HEK293T (cell line): ENCODE measurements at regions not wholly inside any gene's neighbourhood (a gene's known extent, or its start where the extent isn't known, plus 50 kb on each side); places are given as distances from the start of the nearest gene placed in this dataset.

ENCODE experiments used
- CTCF ChIA-PET: fragments of 350-600 bp; formaldehyde crosslinking; extraction: SDS; loops from one replicate; lab custom pipeline; 2021; ENCODE audit warnings: antibody characterized with exemption, inconsistent platforms; lab: Yijun Ruan, JAX
- POLR2A ChIA-PET: fragments of 350-600 bp; formaldehyde crosslinking; extraction: SDS; loops from one replicate; lab custom pipeline; 2020; ENCODE audit warnings: antibody characterized with exemption, inconsistent platforms; lab: Yijun Ruan, JAX
- DNase-seq: peaks from one replicate; pipeline ENCODE4 v3.0.0; 2012; ENCODE audit warnings: mixed read lengths; ENCODE audit errors: extremely low spot score
- ARNT ChIP-seq: fragments of 450-650 bp; IDR thresholded peaks from 2 replicates; pipeline ENCODE4 v1.6.1; 2017; ENCODE audit warnings: mild to moderate bottlenecking
- BHLHE40 ChIP-seq: fragments of 450-650 bp; IDR thresholded peaks from 2 replicates; pipeline ENCODE4 v1.6.1; 2016; ENCODE audit warnings: mild to moderate bottlenecking, moderate library complexity, borderline replicate concordance
- CTBP1 ChIP-seq: fragments of 450-650 bp; IDR thresholded peaks from 2 replicates; pipeline ENCODE4 v1.6.1; 2016; ENCODE audit warnings: borderline replicate concordance
- ELF4 ChIP-seq: fragments of 450-650 bp; IDR thresholded peaks from 2 replicates; pipeline ENCODE4 v1.6.1; 2017; ENCODE audit warnings: antibody characterized with exemption
- FOXA1 ChIP-seq: fragments of 450-650 bp; IDR thresholded peaks from 2 replicates; pipeline ENCODE4 v1.6.1; 2016; ENCODE audit warnings: mild to moderate bottlenecking
- FOXK2 ChIP-seq: fragments of 450-650 bp; IDR thresholded peaks from 2 replicates; pipeline ENCODE4 v1.6.1; 2016; ENCODE audit warnings: mild to moderate bottlenecking
- FOXM1 ChIP-seq: fragments of 450-650 bp; IDR thresholded peaks from 2 replicates; pipeline ENCODE4 v1.6.1; 2017; ENCODE audit warnings: mild to moderate bottlenecking, borderline replicate concordance
- HDGF ChIP-seq: fragments of 450-650 bp; IDR thresholded peaks from 2 replicates; pipeline ENCODE4 v1.6.1; 2017; ENCODE audit warnings: antibody characterized with exemption, borderline replicate concordance
- L3MBTL2 ChIP-seq: fragments of 450-650 bp; conservative IDR thresholded peaks from 2 replicates; pipeline ENCODE4 v1.6.1; 2016; ENCODE audit warnings: mild to moderate bottlenecking
- LEF1 ChIP-seq: fragments of 450-650 bp; IDR thresholded peaks from 2 replicates; pipeline ENCODE4 v1.6.1; 2017; ENCODE audit warnings: mild to moderate bottlenecking, borderline replicate concordance
- NFRKB ChIP-seq: fragments of 450-650 bp; IDR thresholded peaks from 2 replicates; pipeline ENCODE4 v1.6.1; 2016; ENCODE audit warnings: mild to moderate bottlenecking, moderate library complexity
- SP1 ChIP-seq: fragments of 450-650 bp; IDR thresholded peaks from 2 replicates; pipeline ENCODE4 v1.6.1; 2017
- SUZ12 ChIP-seq: fragments of 450-650 bp; IDR thresholded peaks from 2 replicates; pipeline ENCODE4 v1.6.1; 2016; ENCODE audit warnings: mild to moderate bottlenecking
- TARDBP ChIP-seq: fragments of 450-650 bp; IDR thresholded peaks from 2 replicates; pipeline ENCODE4 v1.6.1; 2016
- ZNF384 ChIP-seq: fragments of 450-650 bp; IDR thresholded peaks from 2 replicates; pipeline ENCODE4 v1.6.1; 2016
- TF ChIP-seq, protein P1 (sequence below): fragments of 450-650 bp; IDR thresholded peaks from 2 replicates; pipeline ENCODE4 v1.6.1; 2016

DNA sequence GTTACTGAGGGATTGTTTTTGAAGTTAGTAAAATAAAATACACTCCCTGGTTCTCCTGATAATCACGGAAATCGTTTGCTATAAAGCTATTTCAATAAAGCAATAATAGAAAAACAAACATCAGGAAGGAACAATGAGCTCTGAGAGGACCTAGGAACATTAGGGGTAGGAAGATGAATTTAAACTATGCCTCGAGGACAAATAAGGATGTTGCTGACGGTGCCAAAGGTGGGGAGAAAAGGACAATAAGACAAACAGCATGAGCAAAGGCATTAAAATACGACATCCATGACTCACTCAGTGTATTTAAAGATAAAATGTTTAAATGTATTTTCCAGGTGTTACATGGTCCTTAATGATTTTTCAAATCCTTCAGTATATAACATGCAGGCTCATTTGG is 110.3 kb downstream of the MTNR1A start:
- DNase-seq: no peak
- ChIA-PET CTCF (no interaction called here), POLR2A (no interaction called here)
- no peak for TF ChIP-seq SP1
- no peak for TF ChIP-seq HDGF

DNA sequence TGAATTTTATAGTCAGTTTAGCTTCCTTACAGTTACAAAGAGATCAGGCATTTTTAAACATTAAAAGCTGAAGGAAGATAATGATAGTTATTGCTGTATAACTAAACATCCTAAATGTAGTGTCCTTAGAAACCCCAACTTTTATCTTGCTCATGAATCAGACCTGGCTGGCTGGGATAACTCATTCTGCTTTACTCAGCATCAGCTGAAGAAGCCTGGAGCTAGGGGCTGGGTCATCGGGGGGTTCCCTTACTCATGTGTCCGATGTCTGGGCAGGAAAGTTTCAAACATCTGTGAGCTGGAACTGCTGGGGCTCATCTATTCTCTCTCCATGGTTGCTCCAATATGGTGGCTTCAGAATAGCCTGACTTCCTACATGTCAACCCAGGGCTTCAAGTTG is 113.9 kb downstream of the MTNR1A start:
- ChIA-PET CTCF (no interaction called here), POLR2A (no interaction called here)
- DNase-seq: no peak
- TF ChIP-seq NFRKB: no peak
- TF ChIP-seq HDGF: no peak
- TF ChIP-seq CTBP1: no peak
- TF ChIP-seq SP1: no peak
- TF ChIP-seq L3MBTL2: no peak
- TF ChIP-seq TARDBP: no peak
- TF ChIP-seq ELF4: no peak
- TF ChIP-seq FOXK2: no peak
- TF ChIP-seq BHLHE40: no peak
- TF ChIP-seq FOXM1: no peak
- no peak for TF ChIP-seq SUZ12
- TF ChIP-seq, protein P1, sequence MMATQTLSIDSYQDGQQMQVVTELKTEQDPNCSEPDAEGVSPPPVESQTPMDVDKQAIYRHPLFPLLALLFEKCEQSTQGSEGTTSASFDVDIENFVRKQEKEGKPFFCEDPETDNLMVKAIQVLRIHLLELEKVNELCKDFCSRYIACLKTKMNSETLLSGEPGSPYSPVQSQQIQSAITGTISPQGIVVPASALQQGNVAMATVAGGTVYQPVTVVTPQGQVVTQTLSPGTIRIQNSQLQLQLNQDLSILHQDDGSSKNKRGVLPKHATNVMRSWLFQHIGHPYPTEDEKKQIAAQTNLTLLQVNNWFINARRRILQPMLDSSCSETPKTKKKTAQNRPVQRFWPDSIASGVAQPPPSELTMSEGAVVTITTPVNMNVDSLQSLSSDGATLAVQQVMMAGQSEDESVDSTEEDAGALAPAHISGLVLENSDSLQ: no peak
- no peak for TF ChIP-seq ZNF384
- TF ChIP-seq LEF1: no peak
- TF ChIP-seq FOXA1: no peak
- no peak for TF ChIP-seq ARNT

DNA sequence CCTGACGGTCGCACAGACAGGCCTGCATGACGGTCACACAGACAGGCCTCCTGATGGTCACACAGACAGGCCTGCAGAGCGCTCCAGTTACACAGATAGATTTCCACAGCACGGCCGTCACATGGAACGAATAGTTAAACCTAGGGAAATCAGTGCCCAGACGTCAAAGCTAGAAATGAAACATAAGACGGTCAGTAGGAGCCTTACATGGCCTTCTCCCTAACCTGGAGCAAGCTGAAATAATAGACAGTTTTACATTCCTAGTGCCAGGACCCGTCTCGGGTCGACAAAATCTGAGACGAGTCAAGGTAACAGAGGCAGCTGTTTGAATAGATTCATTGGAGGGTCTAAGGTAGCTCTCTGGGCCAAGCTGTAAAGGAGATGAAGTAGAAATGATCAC is 126.9 kb downstream of the MTNR1A start:
- ChIA-PET POLR2A (no interaction called here), CTCF (no interaction called here)
- DNase-seq: no peak

DNA sequence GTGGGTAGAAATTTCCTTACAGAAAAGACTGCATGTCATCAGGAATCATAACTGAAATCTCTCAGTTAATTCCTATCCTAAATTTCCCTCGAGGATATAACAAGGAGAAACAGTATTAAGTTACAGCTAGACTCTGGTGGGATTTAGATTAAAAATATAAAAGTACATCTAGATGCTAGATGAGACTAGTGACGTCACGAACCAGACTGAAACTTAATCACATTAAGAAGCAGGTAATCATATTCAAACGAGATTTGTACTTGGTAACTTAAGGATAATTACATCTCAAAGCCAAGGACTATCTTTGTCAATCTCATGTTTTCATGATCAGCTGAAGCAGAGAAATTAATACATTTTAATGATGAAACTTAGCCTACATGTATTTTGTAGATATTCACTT is 130.6 kb downstream of the MTNR1A start:
- DNase-seq: no peak
- CTCF ChIA-PET: no interaction called here
- POLR2A ChIA-PET: no interaction called here
- TF ChIP-seq TARDBP: no peak
- TF ChIP-seq ELF4: no peak
- TF ChIP-seq FOXA1: no peak
- no peak for TF ChIP-seq NFRKB
- TF ChIP-seq HDGF: no peak
- no peak for TF ChIP-seq FOXK2
- TF ChIP-seq L3MBTL2: no peak
- TF ChIP-seq ZNF384: no peak
- TF ChIP-seq, protein P1: no peak
- TF ChIP-seq SP1: no peak
- no peak for TF ChIP-seq CTBP1
- no peak for TF ChIP-seq ARNT
- TF ChIP-seq BHLHE40: no peak
- no peak for TF ChIP-seq LEF1
- no peak for TF ChIP-seq FOXM1
- TF ChIP-seq SUZ12: no peak

More for the DNA sequence above, 126.9 kb downstream of the MTNR1A start:
- TF ChIP-seq BHLHE40 (no peak), SP1 (no peak), FOXA1 (no peak), ARNT (no peak), L3MBTL2 (no peak), LEF1 (no peak), FOXM1 (no peak), TARDBP (no peak), CTBP1 (no peak), FOXK2 (no peak)
- TF ChIP-seq, protein P1: no peak

DNA sequence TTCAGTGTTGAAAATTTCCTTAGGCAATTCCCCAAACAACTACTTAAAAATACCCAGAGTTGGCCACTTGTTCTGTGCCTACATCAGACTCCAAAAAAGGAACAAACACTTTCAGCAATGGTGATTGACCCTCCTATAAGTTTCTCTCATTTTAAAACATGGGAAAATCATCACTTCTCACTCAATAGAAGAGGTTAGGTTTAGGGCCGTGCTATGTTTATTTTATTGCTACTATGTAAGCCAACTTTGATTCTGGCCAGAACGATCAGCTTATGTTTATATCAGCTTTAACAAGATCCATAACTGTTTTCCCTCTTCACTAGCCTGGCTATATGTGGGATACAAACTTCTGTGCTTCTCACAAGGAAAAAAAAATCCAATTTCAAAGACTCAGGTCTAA is 133.1 kb downstream of the MTNR1A start:
- DNase-seq: no peak
- TF ChIP-seq FOXK2 (no peak), FOXA1 (no peak), L3MBTL2 (no peak), ARNT (no peak), TARDBP (no peak), ELF4 (no peak), LEF1 (no peak), SP1 (no peak), SUZ12 (no peak), FOXM1 (no peak)
- TF ChIP-seq, protein P1: no peak
- ChIA-PET CTCF (no interaction called here), POLR2A (no interaction called here)

DNA sequence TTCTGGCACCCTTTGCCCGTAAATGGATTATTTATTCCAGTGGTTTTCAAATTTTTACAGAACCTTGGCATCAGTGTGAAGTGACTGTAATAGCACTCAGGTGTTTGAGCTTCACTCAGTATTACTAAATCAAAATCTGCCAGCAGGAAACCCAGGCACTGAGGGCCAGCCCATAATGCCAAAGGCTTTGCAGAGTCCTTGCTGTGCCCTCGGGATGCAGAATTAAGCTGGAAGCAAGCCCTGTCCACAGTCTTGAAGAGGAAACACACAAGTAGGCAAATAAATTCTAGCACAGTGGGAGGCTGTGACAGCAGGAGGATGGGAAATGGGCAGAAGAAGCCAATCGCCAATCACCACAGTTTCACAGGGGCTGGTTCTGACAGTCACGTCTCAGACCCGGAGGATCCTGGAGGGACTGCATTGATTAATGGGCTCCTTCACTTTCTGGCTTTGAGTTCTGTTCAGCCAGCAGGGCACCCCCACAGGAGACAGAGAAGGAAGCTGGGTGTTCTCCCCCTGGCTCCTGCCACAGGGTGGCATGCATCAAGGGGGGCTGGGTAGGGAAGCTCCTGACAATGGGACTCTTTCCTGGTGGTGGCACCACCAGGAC is 138.8 kb downstream of the MTNR1A start:
- TF ChIP-seq FOXK2: no peak
- TF ChIP-seq TARDBP: no peak
- no peak for TF ChIP-seq SP1
- no peak for TF ChIP-seq ELF4
- no peak for TF ChIP-seq BHLHE40
- TF ChIP-seq L3MBTL2: no peak
- no peak for TF ChIP-seq ARNT
- TF ChIP-seq FOXM1: no peak
- no peak for TF ChIP-seq SUZ12
- no peak for TF ChIP-seq LEF1
- no peak for TF ChIP-seq FOXA1
- TF ChIP-seq CTBP1: no peak
- no peak for TF ChIP-seq NFRKB
- no peak for TF ChIP-seq HDGF
- no peak for TF ChIP-seq ZNF384
- TF ChIP-seq, protein P1: no peak
- no peak for DNase-seq
- POLR2A ChIA-PET: no interaction called here
- CTCF ChIA-PET: no interaction called here
